Ishikawa (cell line): ENCODE measurements at regions not wholly inside any gene's neighbourhood (a gene's known extent, or its start where the extent isn't known, plus 50 kb on each side); places are given as distances from the start of the nearest gene placed in this dataset.

Source experiments
- CEBPB ChIP-seq: IDR thresholded peaks from 2 replicates; pipeline ENCODE4 v1.6.1; 2012
- CREB1 ChIP-seq: IDR thresholded peaks from 2 replicates; pipeline ENCODE4 v1.6.1; 2012; ENCODE audit warnings: low read depth
- EGR1 ChIP-seq: IDR thresholded peaks from 2 replicates; pipeline ENCODE4 v1.6.1; 2012
- EP300 ChIP-seq: IDR thresholded peaks from 2 replicates; pipeline ENCODE4 v1.6.1; 2012; ENCODE audit warnings: borderline replicate concordance
- FOXM1 ChIP-seq: IDR thresholded peaks from 2 replicates; pipeline ENCODE4 v1.6.1; 2012; ENCODE audit warnings: low read depth, borderline replicate concordance
- MAX ChIP-seq: IDR thresholded peaks from 2 replicates; pipeline ENCODE4 v1.6.1; 2012
- NFIC ChIP-seq: IDR thresholded peaks from 2 replicates; pipeline ENCODE4 v1.6.1; 2012
- RAD21 ChIP-seq: IDR thresholded peaks from 2 replicates; pipeline ENCODE4 v1.6.1; 2012; ENCODE audit warnings: low read depth
- REST ChIP-seq: IDR thresholded peaks from 2 replicates; pipeline ENCODE4 v1.6.1; 2012; ENCODE audit warnings: low read depth, mild to moderate bottlenecking
- TAF1 ChIP-seq: IDR thresholded peaks from 2 replicates; pipeline ENCODE4 v1.6.1; 2012; ENCODE audit warnings: low read depth, mild to moderate bottlenecking
- TCF12 ChIP-seq: IDR thresholded peaks from 2 replicates; pipeline ENCODE4 v1.6.1; 2012; ENCODE audit warnings: low read depth
- TEAD4 ChIP-seq: IDR thresholded peaks from 2 replicates; pipeline ENCODE4 v1.6.1; 2012
- YY1 ChIP-seq: IDR thresholded peaks from 2 replicates; pipeline ENCODE4 v1.6.1; 2012; ENCODE audit warnings: low read depth
- ZBTB7A ChIP-seq: IDR thresholded peaks from 2 replicates; pipeline ENCODE4 v1.6.1; 2012; ENCODE audit warnings: low read depth
- TF ChIP-seq, protein P1 (sequence below): IDR thresholded peaks from 2 replicates; pipeline ENCODE4 v1.6.1; 2012

- TF ChIP-seq EGR1: no peak
- TF ChIP-seq CEBPB: no peak
- TF ChIP-seq NFIC: no peak
- TF ChIP-seq YY1: no peak
- no peak for TF ChIP-seq TCF12
- TF ChIP-seq, protein P1, sequence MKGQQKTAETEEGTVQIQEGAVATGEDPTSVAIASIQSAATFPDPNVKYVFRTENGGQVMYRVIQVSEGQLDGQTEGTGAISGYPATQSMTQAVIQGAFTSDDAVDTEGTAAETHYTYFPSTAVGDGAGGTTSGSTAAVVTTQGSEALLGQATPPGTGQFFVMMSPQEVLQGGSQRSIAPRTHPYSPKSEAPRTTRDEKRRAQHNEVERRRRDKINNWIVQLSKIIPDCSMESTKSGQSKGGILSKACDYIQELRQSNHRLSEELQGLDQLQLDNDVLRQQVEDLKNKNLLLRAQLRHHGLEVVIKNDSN: no peak
- TF ChIP-seq RAD21: no peak
These were observed 224.2 kb upstream of the CHRNA7 start for GRCh38 chr15:31806106-31806505.

DNA sequence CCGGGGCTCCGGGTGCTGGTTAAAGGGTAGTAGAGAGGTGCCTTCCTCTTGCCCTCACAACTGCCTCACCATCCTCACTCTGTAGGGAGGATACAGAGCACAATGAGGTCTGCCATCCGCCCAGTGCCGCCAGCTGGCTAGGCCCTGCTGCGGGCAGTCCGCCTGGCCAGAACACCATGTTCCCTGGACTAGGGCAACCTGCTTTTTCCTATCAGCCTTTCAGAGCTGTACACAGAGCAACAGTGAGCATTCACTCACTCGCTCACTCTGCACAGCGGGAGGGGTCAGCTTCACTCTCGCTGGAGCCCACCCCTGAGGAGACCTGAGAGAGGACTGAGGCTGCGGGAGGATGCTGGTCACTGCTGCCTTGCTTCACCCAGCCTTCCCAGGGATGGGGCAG, 218.7 kb upstream of the CHRNA7 start:
- TF ChIP-seq CREB1: no peak
- no peak for TF ChIP-seq ZBTB7A
- TF ChIP-seq MAX: no peak
- TF ChIP-seq RAD21: no peak
- TF ChIP-seq, protein P1: no peak
- no peak for TF ChIP-seq TAF1
- TF ChIP-seq EGR1: no peak
- no peak for TF ChIP-seq EP300
- TF ChIP-seq CEBPB: no peak
- no peak for TF ChIP-seq REST

GRCh38 chr15:31814082-31814481, 216.2 kb upstream of the CHRNA7 start:
- TF ChIP-seq EGR1 (no peak), ZBTB7A (no peak), TEAD4 (no peak), RAD21 (no peak), CEBPB (no peak), YY1 (no peak), MAX (no peak), TCF12 (no peak), NFIC (no peak), REST (no peak), FOXM1 (no peak), EP300 (no peak), CREB1 (no peak), TAF1 (no peak)
- TF ChIP-seq, protein P1: no peak

DNA sequence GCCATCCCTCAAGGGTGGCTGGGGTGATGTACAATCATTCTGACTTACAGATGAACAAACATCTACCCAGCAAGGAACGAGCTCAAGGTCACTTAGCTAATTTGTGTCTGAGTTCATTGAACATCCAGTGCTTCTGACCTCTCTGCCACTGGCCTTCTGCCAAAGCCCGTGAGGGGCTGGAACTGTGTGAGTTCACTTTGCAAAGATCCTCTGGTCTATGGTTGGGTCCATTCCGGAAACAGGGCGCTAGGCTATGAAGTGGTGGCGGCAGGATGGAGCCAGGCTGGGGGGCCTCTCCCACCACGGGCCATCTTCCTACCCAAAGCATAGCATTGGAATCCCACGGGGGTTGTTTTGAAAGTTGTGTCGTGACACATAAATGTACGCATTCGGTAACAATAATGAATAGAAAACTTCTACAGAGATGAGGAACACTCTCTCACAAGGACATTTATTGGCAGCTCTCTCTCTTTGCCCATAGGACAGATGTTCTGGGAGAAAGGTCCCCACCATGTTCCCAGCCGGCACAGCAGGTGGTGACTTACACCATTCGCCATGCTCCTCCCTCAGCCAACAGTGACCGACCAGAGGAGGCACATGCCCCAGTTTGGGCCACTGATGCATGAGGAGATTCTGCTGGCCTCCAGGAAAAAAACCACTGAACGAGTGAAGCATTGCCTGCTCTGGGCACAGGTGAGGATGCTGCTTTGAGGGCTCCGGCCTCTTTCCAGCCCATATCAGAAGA, 214.7 kb upstream of the CHRNA7 start:
- TF ChIP-seq FOXM1: no peak
- TF ChIP-seq, protein P1: no peak

DNA sequence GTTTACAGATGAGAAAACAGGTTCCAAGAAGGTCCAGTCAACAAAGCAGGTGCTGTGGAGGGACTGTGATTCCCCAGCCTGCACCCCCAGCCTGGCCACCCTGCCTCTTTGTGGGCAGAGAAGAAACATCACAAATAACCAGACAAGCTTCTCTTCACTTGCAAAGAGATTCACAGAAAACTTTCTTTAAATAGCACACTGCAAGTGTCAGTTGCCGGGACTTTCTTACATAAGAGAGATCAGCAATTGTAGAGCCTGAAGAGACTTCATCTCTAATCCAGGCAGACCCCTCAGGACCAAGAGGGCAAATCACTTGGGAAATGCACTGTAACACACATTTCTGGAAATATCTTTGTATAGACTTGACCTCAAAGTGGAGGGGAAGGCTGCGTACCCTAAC, 207.9 kb upstream of the CHRNA7 start:
- no peak for TF ChIP-seq YY1
- TF ChIP-seq TEAD4: no peak
- no peak for TF ChIP-seq REST
- no peak for TF ChIP-seq NFIC
- TF ChIP-seq FOXM1: no peak
- TF ChIP-seq EGR1: no peak
- TF ChIP-seq CREB1: no peak
- TF ChIP-seq ZBTB7A: no peak
- TF ChIP-seq TCF12: no peak
- TF ChIP-seq TAF1: no peak
- TF ChIP-seq, protein P1: no peak
- TF ChIP-seq RAD21: no peak
- no peak for TF ChIP-seq MAX
- TF ChIP-seq EP300: no peak
- no peak for TF ChIP-seq CEBPB
